SU-DHL-6 (cell line): ENCODE measurements at regions not wholly inside any gene's neighbourhood (a gene's known extent, or its start where the extent isn't known, plus 50 kb on each side); places are given as distances from the start of the nearest gene placed in this dataset.

ENCODE experiments used
- H2AFZ ChIP-seq: fragments of 200-600 bp; sonication (generic); 2 replicates; pipeline ENCODE4 v1.6.1; 2014; ENCODE audit warnings: low read depth, mild to moderate bottlenecking, moderate library complexity, mixed read lengths, antibody characterized with exemption, low read length; ENCODE audit not compliant: severe bottlenecking
- H3F3A ChIP-seq: fragments of 200-600 bp; shearing (Covaris generic); 2 replicates; pipeline ENCODE4 v1.6.0; 2016; ENCODE audit warnings: antibody characterized with exemption, mild to moderate bottlenecking; ENCODE audit not compliant: insufficient read depth
- H3K27ac ChIP-seq: fragments of 200-600 bp; sonication (generic); 2 replicates; pipeline ENCODE4 v1.5.1; 2016; ENCODE audit warnings: low read depth, mild to moderate bottlenecking, low read length, moderate library complexity, mixed read lengths
- H3K27me3 ChIP-seq: fragments of 200-600 bp; sonication (generic), shearing (Covaris generic); 2 replicates; pipeline ENCODE4 v1.6.0; 2014; ENCODE audit warnings: mild to moderate bottlenecking, low read length
- H3K36me3 ChIP-seq: fragments of 200-600 bp; sonication (generic); 2 replicates; pipeline ENCODE4 v1.6.1; 2014; ENCODE audit warnings: mild to moderate bottlenecking, low read length, mixed read lengths
- H3K4me2 ChIP-seq: fragments of 300-600, 200-600 bp; shearing (Covaris generic), sonication (generic); 2 replicates; pipeline ENCODE4 v1.6.0; 2014; ENCODE audit warnings: low read length, low read depth, mild to moderate bottlenecking; ENCODE audit not compliant: poor library complexity, severe bottlenecking
- H3K4me3 ChIP-seq: fragments of 200-600 bp; sonication (generic); 2 replicates; pipeline ENCODE4 v1.5.1; 2014; ENCODE audit warnings: antibody characterized with exemption, low read length, mild to moderate bottlenecking, mixed read lengths; ENCODE audit not compliant: insufficient read depth, poor library complexity, severe bottlenecking
- H3K79me2 ChIP-seq: fragments of 200-600 bp; sonication (generic); 2 replicates; pipeline ENCODE4 v1.6.1; 2014; ENCODE audit warnings: mild to moderate bottlenecking, low read length, moderate library complexity; ENCODE audit not compliant: insufficient read depth
- H3K9ac ChIP-seq: fragments of 200-600 bp; sonication (generic); 2 replicates; pipeline ENCODE4 v1.7.0; 2014; ENCODE audit warnings: mild to moderate bottlenecking, low read length
- H3K9me2 ChIP-seq: fragments of 200-600 bp; sonication (generic); replicated peaks from 2 replicates; pipeline ENCODE4 v1.6.1; 2014; ENCODE audit warnings: low read length; ENCODE audit not compliant: insufficient read depth
- H3K9me3 ChIP-seq: fragments of 200-600 bp; sonication (generic); 2 replicates; pipeline ENCODE4 v1.6.1; 2014; ENCODE audit warnings: low read length, mixed read lengths; ENCODE audit not compliant: insufficient read depth
- H4K20me1 ChIP-seq: fragments of 200-600 bp; sonication (generic); 2 replicates; pipeline ENCODE4 v1.6.1; 2014; ENCODE audit warnings: low read depth, mild to moderate bottlenecking, antibody characterized with exemption, low read length, moderate library complexity, mixed read lengths
- CTCF ChIP-seq: fragments of 200-600 bp; sonication (generic); IDR thresholded peaks from one replicate; pipeline ENCODE4 v1.5.1; 2017; ENCODE audit warnings: antibody characterized with exemption, mild to moderate bottlenecking, low read length, moderate library complexity; ENCODE audit not compliant: insufficient read depth, poor library complexity, severe bottlenecking
- EZH2phosphoT487 ChIP-seq: fragments of 200-600 bp; sonication (generic), shearing (Covaris generic); conservative IDR thresholded peaks from 2 replicates; pipeline ENCODE4 v1.6.1; 2018; ENCODE audit warnings: mild to moderate bottlenecking, antibody characterized with exemption, low read length, moderate library complexity, mixed read lengths

GRCh38 chr3:74295479-74295878 lies 319.0 kb downstream of the CNTN3 start:
- Histone ChIP-seq H3K36me3 (no peaks in the 10 kb centered on the region), H3K27ac (no peak overlapping the region), H3K9ac (no peak overlapping the region), H3K4me2 (no peak overlapping the region), H3K9me3 (no peaks in the 10 kb centered on the region), H3F3A (no peaks in the 10 kb centered on the region), H3K79me2 (no peaks in the 10 kb centered on the region), H4K20me1 (no peaks in the 10 kb centered on the region), H2AFZ (no peak overlapping the region), H3K4me3 (no peak overlapping the region), H3K27me3 (no peaks in the 10 kb centered on the region), H3K9me2 (no peaks in the 10 kb centered on the region)
- TF ChIP-seq CTCF (no peak), EZH2phosphoT487 (no peak)

DNA sequence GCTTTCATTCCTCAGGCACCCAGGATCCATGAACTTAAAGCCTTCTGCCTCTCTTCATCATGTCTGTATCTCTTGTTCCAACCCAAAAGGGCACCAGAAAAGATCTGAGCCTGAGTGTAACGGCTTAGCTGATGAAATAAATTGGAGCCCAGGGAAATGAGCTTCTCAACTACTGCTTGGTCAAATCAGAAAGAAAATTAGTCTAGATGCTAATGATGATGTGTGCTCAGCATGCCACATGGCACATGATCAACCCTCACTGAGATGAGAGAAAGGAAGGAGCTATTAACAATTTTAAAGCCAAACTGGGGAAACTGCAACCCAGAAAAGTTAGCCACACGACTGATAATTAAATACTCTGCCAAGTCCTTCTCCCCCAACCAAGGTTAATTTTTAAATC lies 325.7 kb downstream of the CNTN3 start:
- Histone ChIP-seq H2AFZ (no peak overlapping the region), H3K9me3 (no peaks in the 10 kb centered on the region), H3F3A (no peaks in the 10 kb centered on the region), H3K79me2 (no peaks in the 10 kb centered on the region), H3K9me2 (no peaks in the 10 kb centered on the region), H4K20me1 (no peaks in the 10 kb centered on the region), H3K4me3 (no peak overlapping the region), H3K4me2 (no peak overlapping the region), H3K9ac (no peak overlapping the region), H3K36me3 (no peaks in the 10 kb centered on the region), H3K27me3 (no peaks in the 10 kb centered on the region), H3K27ac (no peak overlapping the region)
- no peak for TF ChIP-seq EZH2phosphoT487
- no peak for TF ChIP-seq CTCF

DNA sequence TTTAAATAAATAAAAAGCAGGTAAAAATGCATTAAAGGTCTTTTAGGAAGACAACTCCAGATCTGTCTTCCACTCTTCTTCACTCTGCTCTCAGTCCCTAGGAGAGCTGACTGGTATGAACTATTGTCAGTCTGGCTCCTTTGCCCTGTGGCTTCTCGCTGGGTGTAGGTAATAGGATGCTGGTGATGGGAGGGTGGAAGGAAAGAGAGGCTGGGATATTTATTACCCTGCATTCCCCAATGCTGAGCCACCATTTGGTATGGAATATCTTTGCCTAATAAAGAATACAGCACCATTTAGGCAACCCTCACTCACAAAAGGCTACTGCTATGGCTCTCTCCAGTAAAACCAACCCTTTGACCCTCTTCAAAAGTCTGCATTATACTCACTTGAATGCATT lies 326.9 kb downstream of the CNTN3 start:
- H3K36me3 ChIP-seq, result no peaks in the 10 kb centered on the region
- H3F3A ChIP-seq, result no peaks in the 10 kb centered on the region
- no peaks in the 10 kb centered on the region for H3K79me2 ChIP-seq
- no peaks in the 10 kb centered on the region for H3K27me3 ChIP-seq
- H3K9ac ChIP-seq, result no peak overlapping the region
- H4K20me1 ChIP-seq, result no peaks in the 10 kb centered on the region
- H3K27ac ChIP-seq, result no peak overlapping the region
- H3K4me2 ChIP-seq, result no peak overlapping the region
- H3K9me3 ChIP-seq, result no peaks in the 10 kb centered on the region
- TF ChIP-seq EZH2phosphoT487, result no peak
- TF ChIP-seq CTCF, result no peak
- no peaks in the 10 kb centered on the region for H3K9me2 ChIP-seq
- H3K4me3 ChIP-seq, result no peak overlapping the region
- no peak overlapping the region for H2AFZ ChIP-seq

- Histone ChIP-seq H3K9me3 (no peaks in the 10 kb centered on the region), H3K27me3 (no peaks in the 10 kb centered on the region), H3F3A (no peaks in the 10 kb centered on the region), H3K4me2 (no peak overlapping the region), H3K9ac (no peak overlapping the region), H2AFZ (no peak overlapping the region), H3K27ac (no peak overlapping the region), H3K9me2 (no peaks in the 10 kb centered on the region), H3K36me3 (no peaks in the 10 kb centered on the region), H4K20me1 (no peaks in the 10 kb centered on the region), H3K4me3 (no peak overlapping the region), H3K79me2 (no peaks in the 10 kb centered on the region)
- TF ChIP-seq EZH2phosphoT487 (no peak), CTCF (no peak)
Observed at GRCh38 chr3:74282202-74282601, 332.3 kb downstream of the CNTN3 start.
